Stimulated activated CD8-positive, alpha-beta memory T cell treated with anti-CD3 and anti-CD28 coated beads, Interleukin-7, amount 100 ng/mL, for 24 hours (primary cell): ENCODE measurements at regions not wholly inside any gene's neighbourhood (a gene's known extent, or its start where the extent isn't known, plus 50 kb on each side); places are given as distances from the start of the nearest gene placed in this dataset.

Source experiments
- DNase-seq: peaks from one replicate; pipeline ENCODE4 v3.0.0-alpha.2; 2020; ENCODE audit warnings: low read depth

GRCh38 chr1:4871373-4871772, 217.0 kb downstream of the AJAP1 start:
- no peak for DNase-seq

- no peak for DNase-seq
These were observed 214.1 kb downstream of the AJAP1 start for GRCh38 chr1:4868521-4868920.

GRCh38 chr1:4856396-4856795, 202.0 kb downstream of the AJAP1 start:
- no peak for DNase-seq

GRCh38 chr1:4854367-4854766, 200.0 kb downstream of the AJAP1 start:
- no peak for DNase-seq

GRCh38 chr1:4853904-4854303, 199.5 kb downstream of the AJAP1 start:
- DNase-seq: no peak

GRCh38 chr1:4851385-4852065, 197.1 kb downstream of the AJAP1 start:
- DNase-seq: no peak

GRCh38 chr1:4848431-4848830, 194.0 kb downstream of the AJAP1 start:
- DNase-seq: no peak

- DNase-seq: no peak
These were observed 193.3 kb downstream of the AJAP1 start for GRCh38 chr1:4847711-4848110.
